AG08396 (cell line): ENCODE measurements at regions not wholly inside any gene's neighbourhood (a gene's known extent, or its start where the extent isn't known, plus 50 kb on each side); places are given as distances from the start of the nearest gene placed in this dataset.

ENCODE experiments used
- DNase-seq: peaks from one replicate; pipeline ENCODE4 v3.0.0; 2012; ENCODE audit warnings: low spot score, mixed read lengths

GRCh38 chrX:118167361-118167760, 50.8 kb upstream of the KLHL13 start:
- no peak for DNase-seq

- DNase-seq, result no peak
Measured at GRCh38 chrX:118171356-118171755, 54.7 kb upstream of the KLHL13 start.

- no peak for DNase-seq
Measured at GRCh38 chrX:118174516-118175098, 58.0 kb upstream of the KLHL13 start.

GRCh38 chrX:118177708-118178107, 61.1 kb upstream of the KLHL13 start:
- DNase-seq, result no peak

- no peak for DNase-seq
Measured at GRCh38 chrX:118178450-118178849, 61.8 kb upstream of the KLHL13 start.

- no peak for DNase-seq
Measured at GRCh38 chrX:118179161-118179560, 62.6 kb upstream of the KLHL13 start.

GRCh38 chrX:118179718-118180117, 63.1 kb upstream of the KLHL13 start:
- DNase-seq, result no peak

GRCh38 chrX:118181030-118181429, 64.4 kb upstream of the KLHL13 start:
- DNase-seq, result no peak

- DNase-seq, result no peak
Measured at GRCh38 chrX:118182025-118182424, 65.4 kb upstream of the KLHL13 start.

- no peak for DNase-seq
Measured at GRCh38 chrX:118182681-118183080, 66.1 kb upstream of the KLHL13 start.

- no peak for DNase-seq
Measured at GRCh38 chrX:118183606-118184005, 67.0 kb upstream of the KLHL13 start.

GRCh38 chrX:118187100-118187499, 70.5 kb upstream of the KLHL13 start:
- no peak for DNase-seq

- no peak for DNase-seq
Measured at GRCh38 chrX:118189000-118189399, 72.4 kb upstream of the KLHL13 start.

GRCh38 chrX:118189628-118190027, 73.0 kb upstream of the KLHL13 start:
- DNase-seq, result no peak

GRCh38 chrX:118197730-118198129, 81.1 kb upstream of the KLHL13 start:
- no peak for DNase-seq

GRCh38 chrX:118198577-118198976, 82.0 kb upstream of the KLHL13 start:
- DNase-seq, result no peak

- no peak for DNase-seq
Measured at GRCh38 chrX:118199997-118200396, 83.4 kb upstream of the KLHL13 start.

GRCh38 chrX:118205421-118206395, 89.1 kb upstream of the KLHL13 start:
- DNase-seq, result no peak

GRCh38 chrX:118207831-118208453, 91.3 kb upstream of the KLHL13 start:
- DNase-seq, result no peak

- DNase-seq, result no peak
Measured at GRCh38 chrX:118208481-118208880, 91.9 kb upstream of the KLHL13 start.

GRCh38 chrX:118211891-118212816, 95.5 kb upstream of the KLHL13 start:
- DNase-seq, result no peak

GRCh38 chrX:118212817-118213183, 96.2 kb upstream of the KLHL13 start:
- no peak for DNase-seq
